GM18519 (cell line): ENCODE measurements at regions not wholly inside any gene's neighbourhood (a gene's known extent, or its start where the extent isn't known, plus 50 kb on each side); places are given as distances from the start of the nearest gene placed in this dataset.

Experiments used
- ATAC-seq: cut with Tn5 transposase; IDR thresholded peaks from one replicate; pipeline ENCODE4 v1.9.1; 2021; ENCODE audit warnings: mild to moderate bottlenecking, moderate library complexity; ENCODE audit not compliant: unreplicated experiment, low FRiP score

DNA sequence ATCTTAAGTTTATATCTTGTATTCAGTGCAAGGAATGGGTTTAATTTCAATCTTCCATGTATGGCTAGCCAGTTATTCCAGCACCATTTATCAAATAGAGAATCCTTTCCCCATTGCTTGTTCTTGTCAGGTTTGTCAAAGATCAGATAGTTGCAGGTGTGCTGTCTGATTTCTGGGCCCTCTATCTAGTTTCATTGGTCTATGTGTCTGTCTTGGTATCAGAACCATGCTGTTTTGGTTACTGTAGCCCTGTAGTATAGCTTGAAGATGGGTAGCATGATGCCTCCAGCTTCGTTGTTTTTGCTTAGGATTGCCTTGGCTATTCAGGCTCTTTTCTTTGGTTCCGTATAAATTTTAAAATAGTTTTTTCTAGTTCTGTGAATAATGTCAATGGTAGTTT is 200.0 kb downstream of the MANEA start:
- ATAC-seq: no peak

DNA sequence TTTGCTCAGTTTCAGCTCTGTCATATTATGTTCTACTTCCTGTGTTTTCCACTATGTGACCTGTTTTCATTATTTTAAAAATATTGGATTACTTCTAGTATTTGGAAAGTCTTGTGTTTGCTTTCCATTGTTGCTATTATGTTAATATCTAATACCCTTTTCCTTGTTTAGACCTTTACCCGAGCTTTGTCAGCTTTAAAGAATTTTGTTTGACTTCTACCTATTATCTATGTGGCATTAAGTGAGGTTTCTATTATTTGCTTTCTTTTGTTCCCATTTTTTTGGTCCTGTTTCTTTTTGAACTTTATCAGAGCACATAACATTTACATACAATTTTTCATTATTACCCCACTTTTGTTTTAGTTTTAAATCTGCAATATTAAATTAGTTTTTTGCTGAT is 202.7 kb downstream of the MANEA start:
- ATAC-seq: no peak

DNA sequence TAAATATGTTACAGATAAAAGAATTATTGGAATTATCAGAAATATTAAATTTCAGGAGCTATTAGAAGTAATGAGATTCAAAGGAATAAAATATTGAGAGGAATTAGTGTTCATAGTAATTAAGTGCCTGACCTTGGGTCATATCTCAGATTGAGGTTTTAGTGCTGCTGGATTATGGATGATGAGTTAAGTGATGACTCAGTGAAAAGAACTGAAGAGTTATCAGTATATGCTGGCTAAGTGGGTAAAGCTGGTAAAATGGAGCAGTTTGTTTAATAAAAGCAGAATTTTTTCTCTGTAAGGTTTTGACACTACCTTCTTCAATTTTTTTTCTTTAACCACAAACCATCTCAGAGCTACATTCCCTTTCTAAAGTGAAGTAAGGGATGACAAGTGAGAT is 206.7 kb downstream of the MANEA start:
- ATAC-seq: no peak

DNA sequence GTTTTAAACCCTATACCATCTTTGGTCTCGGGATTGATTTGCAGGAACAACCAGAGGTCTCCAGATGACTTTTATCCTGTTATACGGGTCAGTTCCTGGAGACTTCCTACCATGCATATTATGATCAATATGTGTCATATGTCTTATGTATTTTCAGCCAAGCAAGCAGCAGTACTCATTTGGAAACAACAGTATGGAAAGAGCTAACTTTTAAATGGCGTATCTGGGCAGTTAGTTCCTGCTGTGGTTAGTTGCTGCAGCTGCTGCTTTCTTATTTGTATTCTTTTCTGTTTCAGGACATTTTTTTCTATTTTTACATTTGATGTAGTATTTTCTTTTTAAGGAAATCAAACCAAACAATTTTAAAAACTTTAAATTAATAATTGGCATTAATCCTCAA is 207.5 kb downstream of the MANEA start:
- ATAC-seq: no peak

DNA sequence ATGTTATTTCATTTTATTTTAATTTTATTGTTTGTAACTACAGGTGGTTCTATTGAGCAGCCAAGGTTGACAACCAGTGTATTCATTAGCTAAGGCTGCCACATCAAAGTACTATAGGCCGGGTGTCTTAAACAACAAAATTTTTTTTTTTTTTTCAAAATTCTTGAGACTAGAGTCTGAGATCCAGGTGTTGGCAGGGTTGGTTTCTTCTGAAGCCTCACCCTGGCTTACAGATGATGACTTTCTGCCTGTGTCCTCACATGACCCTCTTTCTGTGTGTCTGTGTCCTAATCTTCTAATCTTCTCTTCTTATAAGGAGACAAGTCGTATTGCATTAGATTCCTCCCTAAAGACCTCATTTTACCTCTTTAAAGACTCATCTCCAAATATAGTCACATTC is 208.4 kb downstream of the MANEA start:
- no peak for ATAC-seq

DNA sequence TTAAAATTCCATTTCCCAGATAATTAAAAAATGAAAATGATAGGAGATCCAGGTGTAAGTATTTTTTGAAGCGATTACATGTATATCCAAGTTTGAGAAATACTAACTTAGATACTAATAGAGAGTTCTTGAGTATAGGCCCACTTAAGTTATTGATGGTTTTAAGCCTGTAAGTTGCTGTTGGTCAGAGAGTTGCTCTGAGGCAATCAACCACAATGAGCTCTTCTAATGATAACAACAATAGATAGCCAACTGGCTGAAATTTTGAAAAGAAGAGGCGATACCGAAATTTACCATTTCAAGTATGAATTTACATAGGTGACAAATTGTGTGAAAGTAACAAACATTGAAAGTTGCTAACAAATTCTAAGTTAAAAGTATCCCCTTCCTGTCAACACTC is 209.5 kb downstream of the MANEA start:
- no peak for ATAC-seq

DNA sequence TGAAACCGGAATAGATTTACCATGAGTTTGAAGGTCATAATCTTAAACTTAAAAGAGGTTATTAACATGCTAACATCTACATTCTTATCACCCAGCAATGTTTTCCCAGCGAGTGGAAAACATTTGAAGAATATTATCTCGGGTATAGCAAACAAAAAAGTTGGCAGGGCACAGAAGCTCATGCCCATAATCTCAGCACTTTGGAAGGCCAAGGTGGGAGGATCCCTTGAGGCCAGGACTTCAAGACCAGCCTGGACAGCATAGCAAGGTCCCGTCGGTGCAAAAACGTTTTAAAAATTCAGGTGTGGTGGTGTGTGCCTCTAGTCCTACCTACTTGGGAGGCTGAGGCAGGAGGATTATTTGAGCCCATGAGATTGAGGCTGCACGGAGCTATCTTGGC is 213.5 kb downstream of the MANEA start:
- ATAC-seq: no peak

DNA sequence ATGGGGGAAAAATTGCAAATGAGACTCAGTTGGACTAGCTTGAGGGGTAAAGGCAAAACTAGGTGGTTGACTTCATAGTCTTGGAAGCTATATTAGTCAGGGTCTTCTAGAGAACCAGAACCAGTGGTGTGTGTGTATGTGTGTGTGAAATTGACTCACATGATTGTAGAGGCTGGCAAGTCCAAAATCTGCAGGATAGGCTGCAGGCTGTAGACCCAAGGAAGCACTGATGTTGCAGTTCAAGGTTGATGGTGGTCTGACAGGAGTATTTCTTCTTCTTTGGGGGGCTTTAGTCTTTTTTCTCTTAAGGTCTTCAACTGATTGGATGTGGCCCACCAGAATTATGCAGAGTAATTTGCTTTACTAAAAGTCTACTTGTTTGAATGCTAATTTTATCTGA is 217.4 kb downstream of the MANEA start:
- ATAC-seq: no peak

DNA sequence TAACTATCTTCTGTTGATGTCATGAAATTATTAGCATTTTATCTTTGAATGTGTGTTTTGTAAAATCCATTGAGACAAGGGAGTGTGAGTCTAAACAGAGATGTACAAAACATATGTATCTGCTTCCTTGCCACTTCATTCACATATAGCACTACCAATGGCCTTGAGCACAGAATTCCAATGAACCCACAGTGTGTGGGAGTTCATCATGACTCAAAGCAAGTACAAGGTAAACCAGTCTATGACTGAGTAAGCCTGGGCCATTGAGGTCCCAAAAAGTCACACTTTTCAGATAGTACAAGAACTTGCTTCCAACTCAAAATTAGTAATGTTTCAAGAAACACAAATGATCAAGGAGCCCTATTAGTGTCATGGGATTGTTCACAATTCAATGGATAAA is 218.6 kb downstream of the MANEA start:
- ATAC-seq: no peak

DNA sequence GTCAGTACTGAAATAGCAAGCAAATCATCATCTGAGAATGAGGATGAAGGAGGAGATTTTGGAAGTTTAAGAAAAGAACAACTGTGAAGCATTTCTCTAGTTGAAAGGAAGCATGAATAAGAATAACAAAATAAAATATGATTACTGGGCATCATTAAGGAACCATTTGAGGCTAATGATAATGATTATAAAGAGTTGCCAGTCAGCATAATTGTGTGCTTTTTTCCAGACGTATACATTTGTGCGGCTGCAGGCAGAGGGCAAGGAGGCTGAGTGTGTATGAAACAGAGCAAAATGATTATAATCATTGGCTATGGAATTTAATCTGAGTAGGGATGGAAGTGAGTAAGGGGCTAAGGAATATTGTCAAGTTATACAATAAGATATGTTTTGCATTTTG is 218.7 kb upstream of the FUT9 start:
- ATAC-seq: no peak

DNA sequence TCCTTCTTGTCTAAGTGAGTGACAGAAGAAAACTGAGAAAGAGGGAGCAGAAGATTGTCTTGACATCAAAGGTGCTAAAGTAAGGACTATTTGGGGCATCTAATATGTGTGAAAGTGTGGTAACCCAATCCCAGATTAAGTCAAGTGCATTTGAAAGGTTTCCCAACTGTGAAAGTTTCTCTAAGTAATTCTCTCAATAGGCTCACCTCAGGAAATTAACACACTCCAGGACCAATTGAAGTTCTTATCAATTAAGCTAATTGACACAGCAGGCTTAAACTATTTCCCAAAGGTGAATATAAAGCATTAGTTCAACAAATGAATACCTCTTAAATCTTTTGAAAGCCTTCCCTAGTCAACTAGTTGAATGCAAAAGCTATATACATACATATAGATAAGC is 212.8 kb upstream of the FUT9 start:
- no peak for ATAC-seq

DNA sequence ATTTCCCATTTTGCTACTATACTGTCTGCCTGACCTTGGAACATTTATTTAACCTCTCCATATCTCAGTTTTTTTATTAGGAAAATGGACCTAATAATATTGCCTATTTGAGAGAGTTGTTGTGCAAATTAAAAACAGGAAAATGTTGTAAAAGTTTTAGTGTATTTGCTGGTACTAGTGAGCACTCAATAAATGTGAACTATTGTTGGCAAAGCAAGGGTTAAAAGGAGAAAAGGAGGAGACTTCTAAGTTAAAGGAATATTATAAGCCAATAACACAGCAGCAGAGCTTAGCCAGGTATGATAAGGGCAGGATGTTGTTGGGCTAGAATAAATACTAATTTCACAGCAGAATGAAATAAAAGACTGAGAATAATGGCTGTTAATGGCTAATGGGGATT is 211.9 kb upstream of the FUT9 start:
- no peak for ATAC-seq

DNA sequence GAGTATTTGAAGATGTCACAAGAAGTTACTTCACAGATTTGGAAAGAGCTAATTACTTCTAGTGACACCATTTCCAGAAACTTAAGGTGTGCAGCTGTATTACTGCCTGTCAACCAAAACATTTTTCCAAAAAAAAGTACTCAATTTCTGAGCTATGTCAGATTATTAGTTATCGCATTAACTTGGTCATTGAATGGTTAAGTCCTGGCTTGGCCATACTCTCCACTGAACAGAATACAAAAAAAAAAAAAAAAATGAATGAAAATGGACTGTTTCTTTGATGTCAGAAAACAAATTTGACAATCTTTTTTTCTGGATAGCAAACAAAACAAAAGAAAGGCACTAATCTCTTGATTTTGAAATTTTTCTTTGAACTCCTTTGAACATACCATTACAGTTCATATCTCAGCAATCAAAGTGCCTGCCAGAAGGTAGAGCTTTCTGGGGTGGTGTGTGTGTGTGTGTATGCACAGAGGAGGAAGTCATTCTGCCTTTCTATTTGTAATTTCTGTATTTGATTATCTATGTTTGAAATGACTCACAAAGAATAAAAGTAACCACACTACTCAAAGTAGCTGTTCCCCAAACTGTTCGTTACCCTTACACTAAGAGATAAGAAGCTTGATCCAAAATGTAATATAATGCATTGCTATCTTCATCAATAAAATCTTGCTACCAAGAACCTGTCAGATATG is 210.8 kb upstream of the FUT9 start:
- ATAC-seq: peak; percentile 57

DNA sequence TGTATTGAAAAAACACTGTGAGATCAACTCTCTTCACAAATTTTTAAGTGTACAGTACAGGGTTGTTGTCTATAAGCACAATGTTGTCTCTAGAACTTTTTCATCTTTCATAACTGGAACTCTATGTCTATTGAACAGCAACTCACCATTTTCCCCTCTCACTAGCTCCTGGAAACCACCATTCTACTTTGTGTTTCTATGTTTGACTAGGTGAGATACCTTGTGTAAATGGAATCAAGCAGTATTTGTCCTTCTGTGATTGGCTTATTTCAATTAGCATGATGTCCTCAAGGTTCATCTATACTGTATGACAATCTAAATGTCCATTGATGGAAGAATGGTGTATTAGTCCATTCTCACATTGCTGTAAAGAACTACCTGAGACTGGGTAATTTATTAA is 210.1 kb upstream of the FUT9 start:
- no peak for ATAC-seq

DNA sequence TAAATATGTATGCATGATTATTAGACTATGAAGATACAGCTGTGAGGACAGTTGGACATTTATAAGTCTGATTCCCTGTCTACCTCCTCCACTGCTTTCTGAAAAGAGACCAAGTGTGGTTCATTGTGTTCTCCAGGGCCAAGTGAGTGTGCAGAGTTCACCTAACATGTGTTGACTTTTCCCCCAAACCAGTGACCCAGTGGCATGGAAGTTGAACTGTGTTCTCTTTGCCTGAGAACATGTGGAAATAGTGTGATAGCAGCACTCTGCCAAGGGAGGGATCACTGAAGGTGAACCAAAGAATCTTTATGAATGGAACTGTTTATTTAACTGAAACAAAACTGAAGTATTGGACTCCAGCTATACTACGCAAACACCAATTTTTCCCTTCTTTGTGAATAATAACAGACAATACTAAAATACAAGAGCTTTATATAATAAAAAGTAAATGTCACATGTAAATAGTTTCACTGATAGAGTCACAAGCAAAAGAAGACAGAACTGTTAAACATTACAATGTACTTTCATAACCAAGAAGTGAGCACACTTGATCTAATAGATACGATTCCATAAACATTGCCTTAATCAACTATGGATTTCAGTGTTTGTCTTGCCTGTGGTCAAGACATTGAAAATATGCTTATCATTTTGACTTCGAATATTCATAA is 200.3 kb upstream of the FUT9 start:
- no peak for ATAC-seq

DNA sequence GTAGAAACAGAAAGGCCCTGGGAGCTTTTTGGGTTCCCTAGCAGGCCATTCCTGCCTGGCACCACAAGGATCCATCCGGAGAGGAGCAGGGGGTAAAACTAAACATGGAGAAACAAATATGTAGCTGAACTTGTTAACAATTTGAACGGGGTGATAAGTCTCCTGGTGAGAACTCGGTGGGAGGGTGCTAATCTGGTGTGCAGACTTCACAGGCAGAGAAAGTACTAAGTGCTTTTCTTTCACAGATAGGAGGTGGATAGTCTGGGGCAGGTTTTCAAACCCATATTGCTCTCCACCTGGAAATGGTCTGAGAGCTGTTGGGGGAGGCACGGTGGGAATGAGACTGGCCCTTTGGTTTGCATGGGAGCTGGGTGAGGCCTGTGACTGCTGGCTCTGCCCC is 196.3 kb upstream of the FUT9 start:
- no peak for ATAC-seq

DNA sequence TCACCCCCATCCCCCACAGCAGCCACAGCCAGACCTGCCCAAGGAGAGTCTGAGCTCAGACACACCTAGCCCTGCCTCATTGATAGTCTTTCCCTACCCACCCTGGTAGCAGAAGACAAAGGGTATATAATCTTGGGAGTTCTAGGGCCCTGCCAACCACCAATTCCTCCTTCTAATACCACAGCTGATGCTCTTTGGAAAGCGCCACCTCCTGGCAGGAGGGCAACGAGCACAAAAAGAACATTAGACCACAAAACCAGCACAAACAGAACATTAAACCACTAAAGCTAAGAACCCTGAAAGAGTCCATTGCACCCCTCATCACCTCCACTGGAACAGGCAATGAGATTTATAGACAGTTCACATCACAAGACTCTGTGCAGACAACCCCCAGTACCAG is 195.8 kb upstream of the FUT9 start:
- no peak for ATAC-seq

DNA sequence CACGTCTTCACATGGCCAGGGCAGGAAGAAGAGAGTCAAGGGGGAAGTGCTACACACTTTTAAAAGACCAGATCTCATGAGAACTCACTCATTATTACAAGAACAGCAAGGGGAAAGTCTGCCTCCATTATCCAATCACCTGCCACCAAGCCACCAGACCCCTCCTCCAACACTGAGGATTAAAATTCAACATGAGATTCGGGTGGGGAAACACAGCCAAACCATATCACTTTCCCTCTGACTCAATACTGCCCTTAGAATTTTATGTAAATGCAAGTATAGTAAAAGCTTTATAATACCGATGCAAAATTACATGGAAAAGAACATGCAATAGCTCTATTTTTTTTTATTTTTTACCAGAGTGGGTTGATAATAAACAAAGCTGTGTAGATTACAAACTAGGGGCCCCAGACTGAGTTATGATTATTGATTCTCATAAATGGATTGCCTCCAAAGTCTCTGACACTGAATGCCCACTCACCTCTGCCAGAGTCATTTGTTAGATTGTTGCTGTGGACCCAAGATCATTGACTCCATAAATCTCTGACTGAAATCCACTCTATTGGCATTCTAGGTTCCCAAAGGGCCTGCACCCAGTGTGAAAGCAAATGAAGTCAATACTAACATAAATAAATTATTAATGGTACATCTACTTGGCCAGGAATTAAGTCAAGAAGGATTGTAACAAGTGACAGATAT is 184.8 kb upstream of the FUT9 start:
- no peak for ATAC-seq

DNA sequence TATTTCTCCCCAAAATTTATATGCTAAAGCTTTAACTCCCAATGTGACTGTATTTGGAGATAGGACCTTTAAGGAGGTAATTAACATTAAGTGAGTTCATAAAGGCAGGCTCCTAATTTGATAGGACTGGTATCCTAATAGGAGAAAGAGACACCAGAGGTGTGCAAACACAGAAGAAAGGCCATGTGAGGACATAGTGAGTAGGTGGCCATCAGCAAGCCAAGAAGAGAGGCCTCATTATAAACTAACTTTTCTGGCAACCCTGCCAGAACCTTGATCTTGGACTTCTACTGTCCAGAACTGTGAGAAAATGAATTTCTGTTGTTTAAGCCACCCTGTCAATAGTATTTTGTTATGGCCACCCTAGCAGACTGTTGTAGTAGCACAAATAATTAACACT is 177.9 kb upstream of the FUT9 start:
- no peak for ATAC-seq

DNA sequence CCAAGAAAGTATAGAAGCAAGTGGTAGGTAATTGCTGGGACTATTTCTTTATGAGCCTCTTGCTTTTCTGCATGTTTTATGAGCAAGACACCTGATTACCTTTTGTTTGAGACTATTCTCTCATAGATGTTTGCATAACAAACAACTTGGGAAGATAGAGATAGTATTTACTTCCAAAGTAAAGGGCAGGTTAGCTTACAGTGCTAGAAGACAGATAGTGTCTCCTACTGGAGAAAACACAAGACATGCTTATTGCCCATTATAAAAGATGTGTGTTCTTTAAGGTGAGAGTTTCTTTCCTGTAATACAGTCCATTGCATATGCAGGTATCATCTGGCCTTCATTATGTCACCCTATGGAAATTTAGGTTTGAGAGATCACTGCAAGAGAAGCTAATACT is 174.2 kb upstream of the FUT9 start:
- no peak for ATAC-seq

DNA sequence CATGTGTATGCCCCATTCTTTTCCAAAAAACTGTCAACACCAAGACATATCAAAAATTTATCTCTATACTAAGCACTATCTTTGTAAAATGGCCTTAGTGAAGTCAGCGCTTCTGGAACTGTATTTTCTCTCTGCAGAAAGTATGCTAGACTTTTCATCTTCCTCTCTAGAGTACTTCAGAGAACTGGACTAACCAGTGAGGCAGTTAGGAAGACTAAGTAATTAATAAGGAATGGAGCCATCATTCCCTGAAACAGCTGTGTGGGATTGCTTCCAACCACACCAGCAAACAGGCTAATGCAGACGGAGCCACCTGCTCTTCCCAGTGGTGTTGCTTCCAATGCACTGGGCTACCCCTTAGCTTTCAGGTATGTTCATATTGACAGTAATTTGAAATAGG is 169.1 kb upstream of the FUT9 start:
- no peak for ATAC-seq

DNA sequence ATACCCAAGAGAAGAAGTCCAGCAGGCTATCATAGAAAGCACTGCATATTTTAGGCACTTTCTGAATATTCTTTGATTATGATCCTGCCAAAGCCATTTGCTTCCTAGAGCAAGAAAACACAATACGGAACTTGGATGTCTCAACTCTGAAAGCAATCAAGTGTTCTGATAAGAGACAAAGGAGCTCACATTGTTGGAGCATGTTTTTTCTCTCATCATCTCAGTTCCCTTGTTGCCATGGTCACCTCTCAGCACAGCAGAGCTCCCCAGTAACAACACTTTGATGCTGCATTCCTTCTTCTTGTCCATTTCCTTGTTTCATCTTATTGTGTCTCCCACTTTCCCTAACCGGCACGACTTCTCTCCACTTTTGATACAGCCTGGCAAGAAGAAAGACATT is 168.7 kb upstream of the FUT9 start:
- ATAC-seq: no peak
